ENCODE measurements at regions not wholly inside any gene's neighbourhood (a gene's known extent, or its start where the extent isn't known, plus 50 kb on each side); places are given as distances from the start of the nearest gene placed in this dataset.

DNA sequence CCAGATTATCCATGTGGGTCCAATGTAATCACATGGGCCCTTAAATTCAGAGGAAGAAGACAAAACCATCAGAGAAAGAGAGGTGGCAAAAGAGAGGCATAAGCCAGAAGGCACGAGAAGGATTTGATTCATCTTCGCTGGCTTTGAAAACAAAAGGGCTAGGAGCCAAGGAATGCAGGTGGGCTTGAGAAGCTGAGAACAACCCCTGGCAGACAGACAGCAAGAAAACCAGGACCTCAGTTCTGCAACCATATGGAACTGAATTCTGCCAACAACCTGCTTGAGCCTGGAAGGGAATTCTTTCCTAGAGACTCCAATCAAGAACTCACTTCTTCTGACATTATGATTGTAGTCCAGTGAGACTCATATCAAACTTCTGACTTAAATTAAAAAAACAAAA is 1531.8 kb downstream of the PCDH7 start:
- intact Hi-C loops (cut with DNase I) = no loop called here

GRCh38 chr4:32254216-32254615 is 1534.0 kb downstream of the PCDH7 start:
- Histone ChIP-seq H3K27me3 (no peaks in the 10 kb centered on the region), H3K36me3 (no peaks in the 10 kb centered on the region), H3K4me3 (no peak overlapping the region), H3K9me3 (no peaks in the 10 kb centered on the region), H3K27ac (no peak overlapping the region), H3K4me1 (no peaks in the 10 kb centered on the region)
- DNase-seq (no peak), ATAC-seq (no peak)
- intact Hi-C loops (cut with DNase I) = no loop called here
- TF ChIP-seq, protein P1, sequence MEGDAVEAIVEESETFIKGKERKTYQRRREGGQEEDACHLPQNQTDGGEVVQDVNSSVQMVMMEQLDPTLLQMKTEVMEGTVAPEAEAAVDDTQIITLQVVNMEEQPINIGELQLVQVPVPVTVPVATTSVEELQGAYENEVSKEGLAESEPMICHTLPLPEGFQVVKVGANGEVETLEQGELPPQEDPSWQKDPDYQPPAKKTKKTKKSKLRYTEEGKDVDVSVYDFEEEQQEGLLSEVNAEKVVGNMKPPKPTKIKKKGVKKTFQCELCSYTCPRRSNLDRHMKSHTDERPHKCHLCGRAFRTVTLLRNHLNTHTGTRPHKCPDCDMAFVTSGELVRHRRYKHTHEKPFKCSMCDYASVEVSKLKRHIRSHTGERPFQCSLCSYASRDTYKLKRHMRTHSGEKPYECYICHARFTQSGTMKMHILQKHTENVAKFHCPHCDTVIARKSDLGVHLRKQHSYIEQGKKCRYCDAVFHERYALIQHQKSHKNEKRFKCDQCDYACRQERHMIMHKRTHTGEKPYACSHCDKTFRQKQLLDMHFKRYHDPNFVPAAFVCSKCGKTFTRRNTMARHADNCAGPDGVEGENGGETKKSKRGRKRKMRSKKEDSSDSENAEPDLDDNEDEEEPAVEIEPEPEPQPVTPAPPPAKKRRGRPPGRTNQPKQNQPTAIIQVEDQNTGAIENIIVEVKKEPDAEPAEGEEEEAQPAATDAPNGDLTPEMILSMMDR (IDR thresholded peaks at IDR 0.05) = no peak

More for the DNA sequence above, 1531.8 kb downstream of the PCDH7 start:
- no peaks in the 10 kb centered on the region for H3K9me3 ChIP-seq
- DNase-seq = no peak
- H3K36me3 ChIP-seq = no peaks in the 10 kb centered on the region
- no peaks in the 10 kb centered on the region for H3K27me3 ChIP-seq
- ATAC-seq = no peak
- TF ChIP-seq, protein P1 (IDR thresholded peaks at IDR 0.05) = no peak
- no peaks in the 10 kb centered on the region for H3K4me1 ChIP-seq
- H3K27ac ChIP-seq = no peak overlapping the region
- H3K4me3 ChIP-seq = no peak overlapping the region

GRCh38 chr4:32258986-32259385 is 1538.8 kb downstream of the PCDH7 start:
- no peak for DNase-seq
- no peak for ATAC-seq
- Histone ChIP-seq H3K4me3 (no peak overlapping the region), H3K27ac (no peak overlapping the region), H3K4me1 (no peaks in the 10 kb centered on the region), H3K36me3 (no peaks in the 10 kb centered on the region), H3K27me3 (no peaks in the 10 kb centered on the region), H3K9me3 (no peaks in the 10 kb centered on the region)
- intact Hi-C loops (cut with DNase I) = no loop called here
- TF ChIP-seq, protein P1 (IDR thresholded peaks at IDR 0.05) = no peak

GRCh38 chr4:32261196-32261595 is 1541.0 kb downstream of the PCDH7 start:
- no peak for DNase-seq

DNA sequence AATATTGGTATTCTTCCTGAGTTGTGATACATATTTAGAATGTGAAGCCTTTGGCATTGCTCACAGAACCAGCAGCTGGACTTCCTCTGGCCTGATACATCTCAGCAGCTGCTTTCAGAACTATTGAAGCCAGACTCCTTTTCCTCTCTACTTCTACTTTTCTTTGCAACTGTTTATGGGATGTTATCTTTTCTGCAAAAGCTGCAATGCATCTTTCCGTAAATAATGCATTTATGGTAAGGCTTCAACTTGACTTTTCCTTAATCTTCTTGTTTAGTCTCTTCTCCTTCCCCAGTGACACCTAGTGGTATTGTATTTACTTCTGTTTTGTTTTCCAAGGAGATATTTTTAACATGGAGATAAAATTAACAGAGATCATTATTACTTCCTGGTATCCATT is 1548.7 kb downstream of the PCDH7 start:
- H3K27ac ChIP-seq = no peak overlapping the region
- intact Hi-C loops (cut with DNase I) = no loop called here
- H3K36me3 ChIP-seq = no peaks in the 10 kb centered on the region
- DNase-seq (no peak), ATAC-seq (no peak)
- H3K9me3 ChIP-seq = no peaks in the 10 kb centered on the region
- H3K4me1 ChIP-seq = no peaks in the 10 kb centered on the region
- TF ChIP-seq, protein P1 (IDR thresholded peaks at IDR 0.05) = no peak
- no peak overlapping the region for H3K4me3 ChIP-seq
- H3K27me3 ChIP-seq = no peaks in the 10 kb centered on the region

More at GRCh38 chr4:32261196-32261595, 1541.0 kb downstream of the PCDH7 start:
- Histone ChIP-seq H3K36me3 (no peaks in the 10 kb centered on the region), H3K27ac (no peak overlapping the region), H3K9me3 (no peaks in the 10 kb centered on the region), H3K4me3 (no peak overlapping the region), H3K4me1 (no peaks in the 10 kb centered on the region), H3K27me3 (no peaks in the 10 kb centered on the region)
- ATAC-seq = no peak
- intact Hi-C loops (cut with DNase I) = no loop called here
- TF ChIP-seq, protein P1 (IDR thresholded peaks at IDR 0.05) = no peak

- no peak for ATAC-seq
- no peaks in the 10 kb centered on the region for H3K9me3 ChIP-seq
- no peak overlapping the region for H3K27ac ChIP-seq
- no peaks in the 10 kb centered on the region for H3K27me3 ChIP-seq
- no peaks in the 10 kb centered on the region for H3K36me3 ChIP-seq
- no peak overlapping the region for H3K4me3 ChIP-seq
- intact Hi-C loops (cut with DNase I) = no loop called here
- DNase-seq = no peak
- no peaks in the 10 kb centered on the region for H3K4me1 ChIP-seq
- TF ChIP-seq, protein P1 (IDR thresholded peaks at IDR 0.05) = no peak
Observed at GRCh38 chr4:32290102-32290501, 1569.9 kb downstream of the PCDH7 start.
